H1 (cell line): ENCODE measurements at regions not wholly inside any gene's neighbourhood (a gene's known extent, or its start where the extent isn't known, plus 50 kb on each side); places are given as distances from the start of the nearest gene placed in this dataset.

Source experiments
- TF ChIP-seq, protein P1 (sequence below): fragments of 300-600 bp; sonication (generic); IDR thresholded peaks from 2 replicates; pipeline ENCODE4 v1.7.1; 2012; ENCODE audit warnings: low read length, moderate library complexity, mild to moderate bottlenecking, inconsistent platforms; ENCODE audit not compliant: insufficient replicate concordance

DNA sequence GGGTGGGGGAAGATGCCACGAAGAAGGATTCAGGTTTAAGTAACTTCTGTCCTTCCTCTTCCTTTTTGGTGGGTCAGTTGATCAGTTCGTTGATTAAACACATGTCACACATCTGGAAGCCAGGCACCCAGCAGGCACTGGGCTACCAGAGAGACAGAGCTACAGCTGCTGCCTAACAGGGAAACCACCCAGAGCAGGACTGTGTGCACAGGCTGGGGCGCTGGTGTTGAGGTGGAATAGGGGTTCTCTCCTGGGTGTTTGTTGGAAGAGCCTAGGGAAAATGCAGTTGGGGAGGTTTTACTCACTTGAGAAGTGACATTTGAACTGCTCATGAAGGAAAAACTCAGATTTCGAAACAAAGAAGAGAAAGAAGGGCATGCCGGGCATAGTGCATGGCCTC, 152.4 kb downstream of the IRX5 start (continued):
- TF ChIP-seq, protein P1, sequence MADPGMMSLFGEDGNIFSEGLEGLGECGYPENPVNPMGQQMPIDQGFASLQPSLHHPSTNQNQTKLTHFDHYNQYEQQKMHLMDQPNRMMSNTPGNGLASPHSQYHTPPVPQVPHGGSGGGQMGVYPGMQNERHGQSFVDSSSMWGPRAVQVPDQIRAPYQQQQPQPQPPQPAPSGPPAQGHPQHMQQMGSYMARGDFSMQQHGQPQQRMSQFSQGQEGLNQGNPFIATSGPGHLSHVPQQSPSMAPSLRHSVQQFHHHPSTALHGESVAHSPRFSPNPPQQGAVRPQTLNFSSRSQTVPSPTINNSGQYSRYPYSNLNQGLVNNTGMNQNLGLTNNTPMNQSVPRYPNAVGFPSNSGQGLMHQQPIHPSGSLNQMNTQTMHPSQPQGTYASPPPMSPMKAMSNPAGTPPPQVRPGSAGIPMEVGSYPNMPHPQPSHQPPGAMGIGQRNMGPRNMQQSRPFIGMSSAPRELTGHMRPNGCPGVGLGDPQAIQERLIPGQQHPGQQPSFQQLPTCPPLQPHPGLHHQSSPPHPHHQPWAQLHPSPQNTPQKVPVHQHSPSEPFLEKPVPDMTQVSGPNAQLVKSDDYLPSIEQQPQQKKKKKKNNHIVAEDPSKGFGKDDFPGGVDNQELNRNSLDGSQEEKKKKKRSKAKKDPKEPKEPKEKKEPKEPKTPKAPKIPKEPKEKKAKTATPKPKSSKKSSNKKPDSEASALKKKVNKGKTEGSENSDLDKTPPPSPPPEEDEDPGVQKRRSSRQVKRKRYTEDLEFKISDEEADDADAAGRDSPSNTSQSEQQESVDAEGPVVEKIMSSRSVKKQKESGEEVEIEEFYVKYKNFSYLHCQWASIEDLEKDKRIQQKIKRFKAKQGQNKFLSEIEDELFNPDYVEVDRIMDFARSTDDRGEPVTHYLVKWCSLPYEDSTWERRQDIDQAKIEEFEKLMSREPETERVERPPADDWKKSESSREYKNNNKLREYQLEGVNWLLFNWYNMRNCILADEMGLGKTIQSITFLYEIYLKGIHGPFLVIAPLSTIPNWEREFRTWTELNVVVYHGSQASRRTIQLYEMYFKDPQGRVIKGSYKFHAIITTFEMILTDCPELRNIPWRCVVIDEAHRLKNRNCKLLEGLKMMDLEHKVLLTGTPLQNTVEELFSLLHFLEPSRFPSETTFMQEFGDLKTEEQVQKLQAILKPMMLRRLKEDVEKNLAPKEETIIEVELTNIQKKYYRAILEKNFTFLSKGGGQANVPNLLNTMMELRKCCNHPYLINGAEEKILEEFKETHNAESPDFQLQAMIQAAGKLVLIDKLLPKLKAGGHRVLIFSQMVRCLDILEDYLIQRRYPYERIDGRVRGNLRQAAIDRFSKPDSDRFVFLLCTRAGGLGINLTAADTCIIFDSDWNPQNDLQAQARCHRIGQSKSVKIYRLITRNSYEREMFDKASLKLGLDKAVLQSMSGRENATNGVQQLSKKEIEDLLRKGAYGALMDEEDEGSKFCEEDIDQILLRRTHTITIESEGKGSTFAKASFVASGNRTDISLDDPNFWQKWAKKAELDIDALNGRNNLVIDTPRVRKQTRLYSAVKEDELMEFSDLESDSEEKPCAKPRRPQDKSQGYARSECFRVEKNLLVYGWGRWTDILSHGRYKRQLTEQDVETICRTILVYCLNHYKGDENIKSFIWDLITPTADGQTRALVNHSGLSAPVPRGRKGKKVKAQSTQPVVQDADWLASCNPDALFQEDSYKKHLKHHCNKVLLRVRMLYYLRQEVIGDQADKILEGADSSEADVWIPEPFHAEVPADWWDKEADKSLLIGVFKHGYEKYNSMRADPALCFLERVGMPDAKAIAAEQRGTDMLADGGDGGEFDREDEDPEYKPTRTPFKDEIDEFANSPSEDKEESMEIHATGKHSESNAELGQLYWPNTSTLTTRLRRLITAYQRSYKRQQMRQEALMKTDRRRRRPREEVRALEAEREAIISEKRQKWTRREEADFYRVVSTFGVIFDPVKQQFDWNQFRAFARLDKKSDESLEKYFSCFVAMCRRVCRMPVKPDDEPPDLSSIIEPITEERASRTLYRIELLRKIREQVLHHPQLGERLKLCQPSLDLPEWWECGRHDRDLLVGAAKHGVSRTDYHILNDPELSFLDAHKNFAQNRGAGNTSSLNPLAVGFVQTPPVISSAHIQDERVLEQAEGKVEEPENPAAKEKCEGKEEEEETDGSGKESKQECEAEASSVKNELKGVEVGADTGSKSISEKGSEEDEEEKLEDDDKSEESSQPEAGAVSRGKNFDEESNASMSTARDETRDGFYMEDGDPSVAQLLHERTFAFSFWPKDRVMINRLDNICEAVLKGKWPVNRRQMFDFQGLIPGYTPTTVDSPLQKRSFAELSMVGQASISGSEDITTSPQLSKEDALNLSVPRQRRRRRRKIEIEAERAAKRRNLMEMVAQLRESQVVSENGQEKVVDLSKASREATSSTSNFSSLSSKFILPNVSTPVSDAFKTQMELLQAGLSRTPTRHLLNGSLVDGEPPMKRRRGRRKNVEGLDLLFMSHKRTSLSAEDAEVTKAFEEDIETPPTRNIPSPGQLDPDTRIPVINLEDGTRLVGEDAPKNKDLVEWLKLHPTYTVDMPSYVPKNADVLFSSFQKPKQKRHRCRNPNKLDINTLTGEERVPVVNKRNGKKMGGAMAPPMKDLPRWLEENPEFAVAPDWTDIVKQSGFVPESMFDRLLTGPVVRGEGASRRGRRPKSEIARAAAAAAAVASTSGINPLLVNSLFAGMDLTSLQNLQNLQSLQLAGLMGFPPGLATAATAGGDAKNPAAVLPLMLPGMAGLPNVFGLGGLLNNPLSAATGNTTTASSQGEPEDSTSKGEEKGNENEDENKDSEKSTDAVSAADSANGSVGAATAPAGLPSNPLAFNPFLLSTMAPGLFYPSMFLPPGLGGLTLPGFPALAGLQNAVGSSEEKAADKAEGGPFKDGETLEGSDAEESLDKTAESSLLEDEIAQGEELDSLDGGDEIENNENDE: no peak
